Hepatocyte (in vitro differentiated cells): ENCODE measurements at regions not wholly inside any gene's neighbourhood (a gene's known extent, or its start where the extent isn't known, plus 50 kb on each side); places are given as distances from the start of the nearest gene placed in this dataset.

Source experiments
- EZH2phosphoT487 ChIP-seq: fragments of 200-600 bp; sonication (generic); IDR thresholded peaks from one replicate; pipeline ENCODE4 v1.6.1; 2018; ENCODE audit warnings: antibody characterized with exemption, mild to moderate bottlenecking, low read depth, moderate library complexity; ENCODE audit not compliant: unreplicated experiment, severe bottlenecking
- TF ChIP-seq, protein P1 (sequence below): fragments of 200-600 bp; sonication (generic); IDR thresholded peaks from 2 replicates; pipeline ENCODE4 v1.5.1; 2016; ENCODE audit warnings: antibody characterized with exemption, mild to moderate bottlenecking; ENCODE audit not compliant: poor library complexity

DNA sequence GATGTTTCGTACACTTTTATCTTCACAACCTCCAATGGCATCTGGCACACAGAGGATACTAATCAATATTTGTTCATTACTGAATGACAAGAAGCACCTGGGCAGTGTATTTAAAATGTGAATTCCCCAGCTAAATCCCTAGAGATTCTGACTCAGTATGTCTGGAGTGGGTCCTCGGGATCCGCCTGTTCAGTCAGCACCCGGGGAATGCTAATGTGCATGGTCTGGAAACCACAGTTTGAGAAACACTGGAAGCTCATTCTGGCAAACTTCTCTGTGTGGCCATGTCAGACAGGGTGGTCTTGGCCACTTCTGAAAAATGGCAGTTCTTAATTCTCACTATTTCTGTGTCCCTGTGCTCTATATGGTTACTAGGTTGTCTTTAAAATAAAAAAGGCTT, 138.8 kb upstream of the VCX start:
- TF ChIP-seq, protein P1, sequence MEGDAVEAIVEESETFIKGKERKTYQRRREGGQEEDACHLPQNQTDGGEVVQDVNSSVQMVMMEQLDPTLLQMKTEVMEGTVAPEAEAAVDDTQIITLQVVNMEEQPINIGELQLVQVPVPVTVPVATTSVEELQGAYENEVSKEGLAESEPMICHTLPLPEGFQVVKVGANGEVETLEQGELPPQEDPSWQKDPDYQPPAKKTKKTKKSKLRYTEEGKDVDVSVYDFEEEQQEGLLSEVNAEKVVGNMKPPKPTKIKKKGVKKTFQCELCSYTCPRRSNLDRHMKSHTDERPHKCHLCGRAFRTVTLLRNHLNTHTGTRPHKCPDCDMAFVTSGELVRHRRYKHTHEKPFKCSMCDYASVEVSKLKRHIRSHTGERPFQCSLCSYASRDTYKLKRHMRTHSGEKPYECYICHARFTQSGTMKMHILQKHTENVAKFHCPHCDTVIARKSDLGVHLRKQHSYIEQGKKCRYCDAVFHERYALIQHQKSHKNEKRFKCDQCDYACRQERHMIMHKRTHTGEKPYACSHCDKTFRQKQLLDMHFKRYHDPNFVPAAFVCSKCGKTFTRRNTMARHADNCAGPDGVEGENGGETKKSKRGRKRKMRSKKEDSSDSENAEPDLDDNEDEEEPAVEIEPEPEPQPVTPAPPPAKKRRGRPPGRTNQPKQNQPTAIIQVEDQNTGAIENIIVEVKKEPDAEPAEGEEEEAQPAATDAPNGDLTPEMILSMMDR: no peak
- TF ChIP-seq EZH2phosphoT487: no peak
